K562 (cell line): ENCODE measurements at regions not wholly inside any gene's neighbourhood (a gene's known extent, or its start where the extent isn't known, plus 50 kb on each side); places are given as distances from the start of the nearest gene placed in this dataset.

ENCODE experiments used
- ATAC-seq: fragments of 200-7000 bp; cut with Tn5 transposase; 3 replicates; pipeline ENCODE4 v1.9.1; 2020; ENCODE audit warnings: moderate library complexity
- BruUV-seq: library from RNA; stranded (reverse); fragments of 400-500 nt; replicated peaks from 2 replicates; lab custom pipeline; 2021; lab: Mats Ljungman, UMichigan
- CTCF ChIA-PET: fragments of 300-600 bp; formaldehyde crosslinking; extraction: SDS; loops from one replicate; lab custom pipeline; 2021; ENCODE audit warnings: low intra/inter-chr PET ratio; lab: Yijun Ruan, JAX
- POLR2A ChIA-PET: fragments of 300-600, 350-650 bp; sonication (Branson Sonifier 250); formaldehyde crosslinking; extraction: SDS; loops from one replicate; lab custom pipeline; 2021; ENCODE audit warnings: antibody characterized with exemption, inconsistent platforms; lab: Yijun Ruan, JAX
- DNase-seq, 4 experiments: peaks; one replicate each; pipeline versions ENCODE4 v3.0.0 to v3.0.0-alpha.2; 2011 to 2018; ENCODE audit warnings: low spot score in 3 of 4, mixed read lengths in 3 of 4; ENCODE audit errors: extremely low read depth in 1 of 4
- FAIRE-seq: peaks from 2 replicates; lab custom pipeline; 2011; peaks lifted over from hg19 to GRCh38; lab: Jason Lieb, UNC
- H2AFZ ChIP-seq: 2 replicates; pipeline ENCODE4 v1.6.0; 2011; ENCODE audit warnings: low read depth, low read length, control low read depth, inconsistent platforms
- H3K27ac ChIP-seq: fragments of 200-600 bp; 3 replicates; pipeline ENCODE4 v1.8.0; 2011; ENCODE audit warnings: low read depth, mild to moderate bottlenecking, control low read depth, inconsistent platforms, low read length, moderate library complexity, mixed read lengths; ENCODE audit errors: extremely low read depth
- H3K27me3 ChIP-seq, 2 experiments: fragments of 300-600 bp in 1 of 2; 2 replicates in 1 of 2; 3 replicates in 1 of 2; pipeline versions ENCODE4 v1.6.0 to v1.8.0; 2011; ENCODE audit warnings: inconsistent platforms in 2 of 2, low read length in 2 of 2, mild to moderate bottlenecking in 1 of 2, mixed read lengths in 1 of 2, moderate library complexity in 1 of 2; ENCODE audit not compliant: control insufficient read depth in 2 of 2, insufficient read depth in 2 of 2
- H3K36me3 ChIP-seq: fragments of 300-600 bp; 3 replicates; pipeline ENCODE4 v1.8.0; 2011; ENCODE audit warnings: mild to moderate bottlenecking, low read length, inconsistent platforms; ENCODE audit not compliant: control insufficient read depth, insufficient read depth
- H3K4me1 ChIP-seq, 2 experiments: fragments of 200-600 bp in 1 of 2; replicated peaks in 1 of 2; 2 replicates in 1 of 2; 3 replicates in 1 of 2; pipeline versions ENCODE4 v1.5.1 to v1.8.0; 2011; ENCODE audit warnings: inconsistent platforms in 2 of 2, low read length in 2 of 2, mild to moderate bottlenecking in 1 of 2, mixed read lengths in 1 of 2, moderate library complexity in 1 of 2; ENCODE audit not compliant: control insufficient read depth in 2 of 2, insufficient read depth in 2 of 2
- H3K4me2 ChIP-seq: 2 replicates; pipeline ENCODE4 v1.6.1; 2011; ENCODE audit warnings: low read length, control low read depth, inconsistent platforms, mixed read lengths; ENCODE audit not compliant: insufficient read depth
- H3K4me3 ChIP-seq: fragments of 200-600 bp; sonication (generic), shearing (Covaris generic); 2 replicates; pipeline ENCODE4 v1.5.1; 2016; ENCODE audit warnings: control low read depth, inconsistent platforms
- H3K79me2 ChIP-seq: fragments of 200-600 bp; 3 replicates; pipeline ENCODE4 v1.8.0; 2011; ENCODE audit warnings: low read length, inconsistent platforms; ENCODE audit not compliant: control insufficient read depth, insufficient read depth
- H3K9ac ChIP-seq, 2 experiments: 2 replicates each; pipeline versions ENCODE4 v1.6.0 to v1.6.1; 2011; ENCODE audit warnings: low read depth in 2 of 2, low read length in 2 of 2, control low read depth in 1 of 2, inconsistent platforms in 1 of 2, mild to moderate bottlenecking in 1 of 2, mixed read lengths in 1 of 2; ENCODE audit not compliant: insufficient read depth in 1 of 2
- H3K9me1 ChIP-seq: one replicate; pipeline ENCODE4 v1.6.0; 2011; ENCODE audit warnings: inconsistent platforms, mild to moderate bottlenecking, low read length, moderate library complexity; ENCODE audit not compliant: control insufficient read depth, insufficient read depth
- H3K9me3 ChIP-seq: replicated peaks from 2 replicates; pipeline ENCODE4 v1.5.1; 2011; ENCODE audit warnings: low read depth, low read length, inconsistent platforms; ENCODE audit not compliant: control insufficient read depth, insufficient read depth
- H4K20me1 ChIP-seq: replicated peaks from 2 replicates; pipeline ENCODE4 v1.6.1; 2011; ENCODE audit warnings: low read length, inconsistent platforms, mixed read lengths; ENCODE audit not compliant: control insufficient read depth, insufficient read depth
- RBBP5 ChIP-seq: fragments of 200-600 bp; sonication (generic); IDR thresholded peaks from 2 replicates; pipeline ENCODE4 v1.6.1; 2012; ENCODE audit warnings: borderline replicate concordance, mild to moderate bottlenecking, low read length, control low read depth, inconsistent platforms; ENCODE audit not compliant: insufficient read depth, poor library complexity, severe bottlenecking
- SETDB1 ChIP-seq: IDR thresholded peaks from one replicate; pipeline ENCODE4 v1.6.1; 2012; ENCODE audit warnings: low read length, control low read depth, inconsistent platforms
- U2AF2 ChIP-seq: fragments of 200-400 bp; formaldehyde crosslinking; optimal IDR thresholded peaks from 2 replicates; pipeline ENCODE3; 2017; ENCODE audit warnings: low read depth, mild to moderate bottlenecking, low read length
- ZNF23 ChIP-seq: fragments of 250-450 bp; sonication (Bioruptor Pico); IDR thresholded peaks from 2 replicates; pipeline ENCODE4 v1.4.0; 2020; ENCODE audit warnings: mild to moderate bottlenecking
- ZNF79 ChIP-seq: fragments of 250-450 bp; sonication (Bioruptor Pico); IDR thresholded peaks from 2 replicates; pipeline ENCODE4 v1.4.0; 2020; ENCODE audit warnings: low read depth, mild to moderate bottlenecking, moderate library complexity
- WGBS: fragments of 100-300 bp; shearing (Covaris generic); methylation state at CpG from one replicate; pipeline ENCODE4 v1.1.6; 2016; ENCODE audit warnings: low coverage, mixed read lengths; ENCODE audit not compliant: insufficient coverage; ENCODE audit errors: missing lambda C conversion rate; 5-methylcytosine and 5-hydroxymethylcytosine counted together
- in situ Hi-C: fragments of 300-500 bp; cut with MboI; formaldehyde crosslinking; loops from 4 replicates; pipeline ENCODE4 v1.15.0; 2018; ENCODE audit warnings: inconsistent platforms, mixed read lengths
- intact Hi-C: fragments of 100-400 bp; cut with micrococcal nuclease; formaldehyde crosslinking; loops from 2 replicates; pipeline ENCODE4 v1.14.2; 2022

DNA sequence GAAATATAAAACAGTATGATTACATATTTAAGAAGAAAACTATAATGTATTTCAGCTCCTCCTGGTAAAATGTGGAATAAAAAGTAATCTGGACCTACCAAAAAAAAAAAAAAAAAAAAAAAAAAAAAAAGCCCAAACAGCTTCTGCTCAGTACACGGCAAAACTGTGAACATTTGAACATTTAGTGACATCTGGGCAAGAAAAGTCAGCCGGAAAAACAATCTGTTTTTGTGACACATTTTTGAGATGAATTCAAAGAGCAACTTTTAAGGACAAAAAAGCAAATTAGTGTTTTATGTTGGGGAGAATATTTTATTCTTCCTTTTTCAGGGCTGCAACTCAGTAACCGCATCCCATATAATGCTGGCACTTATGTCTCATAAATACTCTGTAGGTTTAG, 649.7 kb upstream of the KCNMB2 start:
- Histone ChIP-seq H3K9me3 (no peaks in the 10 kb centered on the region), H3K27ac (no peak overlapping the region), H3K9me1 (no peaks in the 10 kb centered on the region), H3K4me3 (no peak overlapping the region), H3K4me1 (no peaks in the 10 kb centered on the region; a peak in 1 of 5 replicates), H3K4me2 (no peak overlapping the region), H3K27me3 (no peaks in the 10 kb centered on the region), H4K20me1 (no peaks in the 10 kb centered on the region), H3K9ac (no peak overlapping the region), H2AFZ (no peak overlapping the region), H3K36me3 (no peaks in the 10 kb centered on the region; the same call in 2 of the 3 replicates), H3K79me2 (no peaks in the 10 kb centered on the region)
- intact Hi-C loops = no loop called here
- in situ Hi-C loops = no loop called here
- FAIRE-seq (no peak), ATAC-seq (no peak), DNase-seq (no peak)
- BruUV-seq = no TSS peak
- WGBS = 14% methylated on average over 3 of the region's 3 CpGs
- ChIA-PET POLR2A (no interaction called here), CTCF (no interaction called here)
- TF ChIP-seq ZNF23 (CRISPR knock-in tag) (no peak), RBBP5 (no peak)

DNA sequence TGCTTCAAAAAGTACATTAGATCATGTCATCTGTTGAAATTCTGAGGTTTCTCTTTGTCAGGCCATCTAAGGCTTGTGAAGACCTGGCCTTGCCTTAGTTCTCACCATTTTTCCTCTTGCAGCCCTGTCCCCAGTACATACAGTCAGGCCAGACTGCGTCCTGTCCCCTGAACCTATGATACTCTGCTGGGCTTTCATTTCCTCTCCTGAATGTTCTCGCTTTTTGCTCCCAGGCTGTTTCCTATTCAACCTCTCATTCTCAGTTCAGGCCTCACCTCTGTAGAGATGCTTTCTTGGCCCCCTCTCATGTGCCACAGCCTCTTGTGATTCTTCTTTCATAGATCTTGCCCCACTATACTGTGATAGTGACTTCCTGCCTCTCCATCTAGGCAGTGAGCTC, 648.8 kb upstream of the KCNMB2 start:
- TF ChIP-seq ZNF79 (CRISPR knock-in tag) (no peak), U2AF2 (no peak), SETDB1 (no peak)
- TF ChIP-seq, all 486 proteins: peak for 0
- Histone ChIP-seq H3K9me1 (no peaks in the 10 kb centered on the region), H3K4me3 (no peak overlapping the region), H3K79me2 (no peaks in the 10 kb centered on the region), H3K4me1 (no peaks in the 10 kb centered on the region; a peak in 1 of 5 replicates), H2AFZ (no peak overlapping the region), H4K20me1 (no peaks in the 10 kb centered on the region), H3K27ac (no peak overlapping the region), H3K36me3 (no peaks in the 10 kb centered on the region; the same call in 2 of the 3 replicates), H3K9ac (no peak overlapping the region), H3K4me2 (no peak overlapping the region), H3K9me3 (no peaks in the 10 kb centered on the region), H3K27me3 (no peaks in the 10 kb centered on the region)
- no peak for ATAC-seq
- intact Hi-C loops = no loop called here
- DNase-seq = no peak
- in situ Hi-C loops = no loop called here
- CTCF ChIA-PET = no interaction called here
- BruUV-seq = no TSS peak
- POLR2A ChIA-PET = no interaction called here
- FAIRE-seq = no peak
- WGBS = 8% methylated on average over 2 of the region's 2 CpGs
